ENCODE measurements at regions not wholly inside any gene's neighbourhood (a gene's known extent, or its start where the extent isn't known, plus 50 kb on each side); places are given as distances from the start of the nearest gene placed in this dataset.
A peak's percentile ranks its signal among the peaks of the same experiment; 100 is the strongest.
"Not testable (repeated sequence)": the region's sequence is repeated elsewhere in the genome, so short reads cannot be mapped to it uniquely, and the experiment has no call there.

GRCh38 chr6:137657351-137657911, 163.2 kb upstream of the OLIG3 start:
- DNase-seq: no peak

- DNase-seq: no peak
Measured at GRCh38 chr6:137658287-137658686, 164.1 kb upstream of the OLIG3 start.

- DNase-seq: no peak
Measured at GRCh38 chr6:137659871-137660270, 165.7 kb upstream of the OLIG3 start.

GRCh38 chr6:137660296-137660731, 166.1 kb upstream of the OLIG3 start:
- DNase-seq: no peak

- peak in 2 of 4 experiments; percentile 12 to 15 for DNase-seq
Measured at GRCh38 chr6:137661601-137662000, 167.4 kb upstream of the OLIG3 start.

- no peak for DNase-seq
Measured at GRCh38 chr6:137664183-137664582, 170.0 kb upstream of the OLIG3 start.

- DNase-seq: no peak
Measured at GRCh38 chr6:137665342-137665934, 171.2 kb upstream of the OLIG3 start.

GRCh38 chr6:137666202-137666774, 172.1 kb upstream of the OLIG3 start:
- DNase-seq: no peak

- no peak for DNase-seq
Measured at GRCh38 chr6:137673603-137674002, 179.4 kb upstream of the OLIG3 start.

GRCh38 chr6:137676888-137677287, 182.7 kb upstream of the OLIG3 start:
- no peak for DNase-seq

- DNase-seq: no peak
Measured at GRCh38 chr6:137677709-137678108, 183.5 kb upstream of the OLIG3 start.

GRCh38 chr6:137678451-137678850, 184.3 kb upstream of the OLIG3 start:
- DNase-seq: no peak

- no peak for DNase-seq
Measured at GRCh38 chr6:137680705-137681346, 186.2 kb upstream of the TNFAIP3 start.

- no peak for DNase-seq
Measured at GRCh38 chr6:137681445-137682009, 185.5 kb upstream of the TNFAIP3 start.

- DNase-seq: not testable (repeated sequence)
Measured at GRCh38 chr6:137682658-137683057, 184.4 kb upstream of the TNFAIP3 start.

GRCh38 chr6:137683916-137684315, 183.1 kb upstream of the TNFAIP3 start:
- DNase-seq: no peak

- DNase-seq: no peak
Measured at GRCh38 chr6:137685798-137686375, 181.2 kb upstream of the TNFAIP3 start.

GRCh38 chr6:137687818-137688217, 179.2 kb upstream of the TNFAIP3 start:
- DNase-seq: no peak

GRCh38 chr6:137688230-137688971, 178.7 kb upstream of the TNFAIP3 start:
- DNase-seq: no peak

- no peak for DNase-seq
Measured at GRCh38 chr6:137689377-137689776, 177.7 kb upstream of the TNFAIP3 start.

- DNase-seq: no peak
Measured at GRCh38 chr6:137690034-137690433, 177.0 kb upstream of the TNFAIP3 start.

GRCh38 chr6:137690721-137691120, 176.3 kb upstream of the TNFAIP3 start:
- DNase-seq: no peak

GRCh38 chr6:137692308-137692707, 174.8 kb upstream of the TNFAIP3 start:
- no peak for DNase-seq
